GM21360 (cell line): ENCODE measurements at regions not wholly inside any gene's neighbourhood (a gene's known extent, or its start where the extent isn't known, plus 50 kb on each side); places are given as distances from the start of the nearest gene placed in this dataset.

Experiments used
- ATAC-seq: cut with Tn5 transposase; IDR thresholded peaks from one replicate; pipeline ENCODE4 v1.9.1; 2021; ENCODE audit warnings: mild to moderate bottlenecking, moderate library complexity; ENCODE audit not compliant: unreplicated experiment

- no peak for ATAC-seq
These were observed 96.3 kb upstream of the PDC start for GRCh38 chr1:186557147-186557777.

DNA sequence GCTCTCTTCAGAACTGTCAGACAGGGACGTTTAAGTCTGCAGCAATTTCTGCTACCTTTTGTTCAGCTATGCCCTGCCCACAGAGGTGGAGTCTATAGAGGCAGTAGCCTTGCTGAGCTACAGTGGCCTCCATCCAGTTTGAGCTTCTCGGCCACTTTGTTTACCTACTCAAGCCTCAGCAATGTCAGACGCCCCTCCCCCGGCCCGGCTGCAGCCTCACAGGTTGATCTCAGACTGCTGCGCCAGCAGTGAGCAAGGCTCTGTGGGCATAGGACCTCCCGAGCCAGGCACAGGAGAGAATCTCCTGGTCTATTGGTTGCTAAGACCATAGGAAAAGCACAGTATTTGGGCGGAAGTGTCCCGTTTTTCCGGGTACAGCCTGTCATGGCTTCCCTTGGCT is 89.9 kb upstream of the PDC start:
- ATAC-seq, result no peak

GRCh38 chr1:186541003-186541402 is 80.1 kb upstream of the PDC start:
- ATAC-seq, result no peak

GRCh38 chr1:186540521-186540920 is 79.6 kb upstream of the PDC start:
- ATAC-seq, result no peak

DNA sequence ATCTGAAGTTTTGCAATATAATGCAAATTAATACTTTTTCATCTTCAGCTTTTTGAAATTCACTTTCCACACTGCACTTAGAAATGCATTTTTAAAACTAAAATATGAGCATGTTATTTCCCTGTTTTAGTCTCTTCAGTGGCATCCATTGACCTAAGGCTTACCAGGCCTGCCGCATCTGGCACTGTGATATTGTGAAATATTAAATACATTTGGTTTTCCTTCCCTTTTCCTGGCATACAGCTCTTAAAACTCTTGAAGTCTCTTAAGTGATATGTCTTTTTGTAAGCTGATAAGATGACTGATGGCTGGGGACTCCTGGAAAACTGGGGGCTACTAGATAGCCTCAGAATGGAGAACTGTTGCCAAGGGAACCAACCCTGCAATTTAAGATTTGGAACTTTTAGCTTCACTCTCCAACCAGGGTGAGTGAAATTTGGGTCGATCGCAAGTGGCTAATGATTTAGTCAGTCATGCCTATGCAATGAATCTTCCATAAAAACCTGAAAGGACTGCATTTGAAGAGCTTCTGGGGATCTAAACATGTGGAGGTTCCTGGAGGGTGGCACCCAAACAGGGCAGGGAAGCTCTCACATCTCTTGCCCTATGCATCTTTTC is 75.5 kb upstream of the PDC start:
- no peak for ATAC-seq

DNA sequence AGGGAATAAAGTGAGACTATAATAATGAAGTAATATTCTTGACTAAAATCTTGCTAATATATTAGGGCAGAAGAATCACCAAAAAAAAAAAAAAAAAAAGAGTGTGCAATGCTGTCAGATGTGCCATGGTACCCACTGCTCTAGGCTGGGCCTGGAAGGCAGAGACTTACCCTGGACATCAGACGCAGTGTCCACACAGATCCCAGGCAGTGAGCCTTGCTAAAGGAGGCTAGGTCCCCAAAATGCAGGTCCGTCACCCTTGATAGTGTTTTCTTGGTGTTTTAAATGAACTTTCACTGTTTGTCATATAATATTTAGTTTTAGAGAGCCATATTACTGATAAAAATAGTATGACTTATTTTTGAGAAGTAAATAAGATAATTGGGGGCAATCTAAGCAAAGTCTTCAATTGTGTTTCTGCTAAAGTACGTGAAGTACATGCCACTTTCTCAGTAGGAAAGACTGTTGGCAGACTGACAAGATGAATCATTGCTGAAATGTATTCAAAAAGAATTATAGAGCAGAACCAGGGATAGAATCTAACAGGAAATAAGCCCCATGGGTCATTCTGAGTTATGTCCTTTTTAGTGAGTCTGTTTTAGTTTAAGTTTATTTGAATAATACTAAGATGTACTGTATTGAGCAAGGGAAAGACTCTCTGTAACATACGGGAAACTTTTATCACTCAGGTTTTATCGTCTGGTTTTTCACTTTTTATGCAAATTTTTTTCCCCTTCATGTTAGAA is 74.6 kb upstream of the PDC start:
- ATAC-seq, result no peak

DNA sequence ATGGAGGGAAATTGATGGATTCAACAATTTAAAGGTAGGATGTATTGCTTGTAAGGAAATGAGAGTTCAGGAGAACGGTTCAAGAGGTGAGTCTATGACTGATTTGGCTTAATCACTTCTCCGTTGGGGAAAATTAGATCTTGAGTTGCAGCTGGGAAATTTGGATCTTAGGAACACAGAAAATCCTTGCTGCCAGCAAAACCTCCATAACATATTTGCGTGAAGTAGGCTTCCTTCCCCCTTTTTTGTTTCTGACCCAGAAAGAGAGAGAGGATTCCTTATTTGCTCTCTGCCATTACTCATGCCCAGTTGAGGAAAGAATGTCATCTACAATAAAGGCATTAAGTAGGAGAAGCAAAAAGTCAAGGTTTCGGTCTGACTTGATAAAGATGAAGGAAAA is 73.5 kb upstream of the PDC start:
- no peak for ATAC-seq

DNA sequence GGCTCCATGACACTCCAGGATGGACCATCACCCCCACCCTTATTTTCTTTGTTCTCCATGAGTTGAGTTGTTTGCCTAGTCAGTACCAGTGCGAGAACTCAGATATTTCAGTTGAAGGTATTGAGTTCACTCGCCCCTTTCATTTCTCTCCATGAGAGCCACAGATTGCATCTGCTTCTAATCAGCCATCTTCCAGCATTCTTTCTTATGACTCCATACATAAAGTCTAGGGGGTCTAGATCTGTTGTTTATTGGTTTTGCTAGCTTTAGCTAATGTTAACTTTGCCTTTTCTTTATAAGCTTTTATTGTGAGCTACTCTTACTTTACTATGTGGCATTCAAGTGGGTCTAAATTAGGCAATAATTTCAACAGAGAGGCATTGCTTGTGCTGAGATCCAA is 71.6 kb upstream of the PDC start:
- ATAC-seq, result no peak

DNA sequence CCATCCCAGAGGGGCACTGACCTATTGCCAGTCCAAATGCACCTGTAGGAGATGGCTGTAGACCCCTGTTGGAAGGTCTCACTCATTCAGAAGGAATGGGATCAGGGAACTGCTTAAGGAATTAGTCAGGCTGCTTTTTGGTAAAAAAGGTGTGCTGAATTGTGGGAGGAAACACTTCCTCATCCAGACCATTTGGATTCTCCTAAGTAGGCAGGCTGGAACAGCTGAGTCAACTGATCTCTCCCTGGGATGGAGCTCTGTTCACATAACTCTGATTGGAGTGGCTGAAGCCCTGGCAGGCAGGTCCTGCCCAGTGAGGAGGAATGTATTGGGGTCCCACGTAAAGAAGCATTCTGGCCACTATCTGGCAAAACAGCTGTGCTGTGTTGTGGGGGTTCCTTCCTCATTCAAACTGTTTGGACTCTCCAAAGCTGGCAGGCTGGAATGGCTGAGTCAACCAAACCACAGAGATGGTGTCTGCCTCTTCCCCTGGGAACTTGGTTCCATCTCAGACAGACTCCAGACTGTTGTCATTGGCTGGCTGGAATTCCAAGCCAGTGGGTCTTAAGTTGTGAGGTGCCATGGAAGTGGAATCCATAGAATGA is 70.7 kb upstream of the PDC start:
- no peak for ATAC-seq

DNA sequence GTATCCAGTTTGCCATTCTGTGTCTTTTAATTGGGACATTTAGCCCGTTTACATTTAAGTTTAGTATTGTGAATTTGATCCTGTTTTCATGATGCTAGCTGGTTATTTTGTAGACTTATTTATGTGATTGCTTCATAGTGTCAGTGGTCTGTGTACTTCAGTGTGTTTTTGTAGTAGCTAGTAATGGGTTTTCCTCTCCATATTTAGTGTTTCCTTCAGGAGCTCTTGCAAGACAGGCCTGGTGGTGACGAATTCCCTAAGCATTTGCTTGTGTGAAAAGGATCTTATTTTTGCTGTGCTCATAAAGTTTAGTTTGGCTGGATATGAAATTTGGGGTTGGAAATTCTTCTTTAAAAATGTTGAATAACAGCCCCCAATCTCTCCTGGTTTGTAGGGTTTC is 69.2 kb upstream of the PDC start:
- no peak for ATAC-seq

GRCh38 chr1:186519982-186520381 is 59.1 kb upstream of the PDC start:
- no peak for ATAC-seq

DNA sequence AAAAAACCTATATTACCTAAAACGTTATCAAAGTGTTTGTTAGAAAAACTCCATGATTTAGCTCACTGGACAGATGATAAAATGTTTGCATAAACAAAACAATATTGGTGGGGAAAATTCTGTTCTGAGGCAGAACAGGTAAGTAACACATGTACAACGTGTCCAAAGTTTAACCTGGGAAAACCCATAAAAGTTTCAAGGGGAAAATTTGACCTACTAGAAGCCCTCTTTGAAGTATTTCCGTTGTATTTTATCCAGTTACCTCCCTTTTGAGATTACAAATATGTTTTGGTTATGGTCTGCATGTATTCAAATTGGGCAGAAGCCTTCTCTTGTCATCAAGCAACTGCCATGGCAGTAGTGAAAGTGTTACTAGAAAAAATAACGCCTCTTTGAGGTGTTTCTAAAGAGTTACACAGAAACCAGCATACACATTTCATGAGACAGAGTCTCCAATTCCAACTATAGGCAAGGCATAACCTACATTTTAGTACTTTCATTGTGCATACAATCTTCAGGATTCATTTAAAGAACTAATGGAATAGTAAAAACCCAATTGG is 58.0 kb upstream of the PDC start:
- ATAC-seq, result peak; percentile 78

DNA sequence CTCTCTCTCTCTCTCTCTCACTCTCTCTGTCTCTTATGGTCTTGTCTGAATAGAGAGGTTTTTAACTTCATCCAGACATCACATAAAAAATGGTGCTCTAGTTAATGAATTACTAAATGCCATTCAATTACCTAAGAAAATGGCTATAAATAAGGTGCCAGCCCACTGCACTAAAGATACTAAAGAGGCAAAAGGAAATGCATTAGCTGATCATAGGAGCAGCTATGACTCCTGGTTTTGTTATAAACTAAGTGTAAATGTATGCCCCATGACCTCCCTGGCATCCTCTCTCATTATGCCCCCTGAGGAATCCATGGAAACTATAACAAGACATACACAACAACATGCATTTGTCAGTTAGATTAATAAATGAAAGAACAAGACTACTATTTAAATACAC is 57.5 kb upstream of the PDC start:
- no peak for ATAC-seq

- ATAC-seq, result no peak
These were observed 53.5 kb upstream of the PDC start for GRCh38 chr1:186514367-186514766.

- ATAC-seq, result no peak
These were observed 52.6 kb upstream of the PDC start for GRCh38 chr1:186513526-186513925.

- no peak for ATAC-seq
These were observed 52.0 kb upstream of the PDC start for GRCh38 chr1:186512698-186513457.

GRCh38 chr1:186511761-186512637 is 51.1 kb upstream of the PDC start:
- ATAC-seq, result no peak
